Thoracic aorta (tissue), 2 donors: ENCODE measurements at regions not wholly inside any gene's neighbourhood (a gene's known extent, or its start where the extent isn't known, plus 50 kb on each side); places are given as distances from the start of the nearest gene placed in this dataset.

ENCODE experiments used
- ATAC-seq: fragments of 150-250 bp; one replicate; pipeline ENCODE4 v1.8.0; 2017; ENCODE audit warnings: low read depth; ENCODE audit not compliant: insufficient number of reproducible peaks, low FRiP score
- DNase-seq: peaks from one replicate; pipeline ENCODE4 v3.0.0-alpha.2; 2020; ENCODE audit warnings: low spot score
- H3K27ac ChIP-seq, 2 donors: fragments of 200-600 bp; sonication (generic); 1 replicate in 1 of 2; 2 replicates in 1 of 2; pipeline ENCODE4 v1.5.1; 2016; ENCODE audit warnings: mild to moderate bottlenecking in 2 of 2, moderate library complexity in 2 of 2
- H3K27me3 ChIP-seq: fragments of 200-600 bp; sonication (generic); replicated peaks from 2 replicates; pipeline ENCODE4 v1.6.0; 2016; ENCODE audit warnings: mild to moderate bottlenecking; ENCODE audit not compliant: insufficient read depth
- H3K36me3 ChIP-seq: fragments of 200-600 bp; sonication (generic); one replicate; pipeline ENCODE4 v1.5.1; 2016
- H3K4me1 ChIP-seq, 2 donors: fragments of 200-600 bp; sonication (generic); 1 replicate in 1 of 2; 2 replicates in 1 of 2; pipeline versions ENCODE4 v1.5.1 to v1.6.0; 2016; ENCODE audit warnings: low read depth in 2 of 2, mild to moderate bottlenecking in 1 of 2; ENCODE audit not compliant: control insufficient read depth in 1 of 2
- H3K4me3 ChIP-seq: fragments of 200-600 bp; sonication (generic); 2 replicates; pipeline ENCODE4 v1.5.1; 2016; ENCODE audit warnings: mild to moderate bottlenecking
- H3K9me3 ChIP-seq: fragments of 200-600 bp; sonication (generic); 2 replicates; pipeline ENCODE4 v1.5.1; 2016
- TF ChIP-seq, protein P1 (sequence below): fragments of 200-600 bp; sonication (generic); IDR thresholded peaks from one replicate; pipeline ENCODE4 v1.5.1; 2019; ENCODE audit warnings: antibody characterized with exemption

DNA sequence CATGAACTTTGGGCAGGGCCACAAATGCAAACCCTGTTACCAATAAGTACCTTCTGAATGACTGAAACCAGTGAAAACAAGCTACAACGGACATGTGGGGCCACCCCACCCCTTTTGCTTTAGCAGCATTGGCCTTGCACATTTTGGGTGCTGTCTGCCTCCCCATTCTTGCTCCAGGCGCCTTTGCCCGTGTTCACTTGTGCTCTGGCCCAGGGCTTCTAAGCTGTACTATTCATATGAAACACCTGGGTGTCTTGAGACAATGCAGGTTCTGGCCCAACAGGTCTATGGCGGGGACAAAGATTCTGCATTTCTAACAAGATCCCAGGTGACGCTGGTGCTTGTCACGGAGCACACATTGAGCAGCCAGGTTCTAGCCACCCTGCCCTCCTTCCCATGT lies 96.5 kb upstream of the SDK1 start:
- no peaks in the 10 kb centered on the region for H3K27me3 ChIP-seq
- TF ChIP-seq, protein P1, sequence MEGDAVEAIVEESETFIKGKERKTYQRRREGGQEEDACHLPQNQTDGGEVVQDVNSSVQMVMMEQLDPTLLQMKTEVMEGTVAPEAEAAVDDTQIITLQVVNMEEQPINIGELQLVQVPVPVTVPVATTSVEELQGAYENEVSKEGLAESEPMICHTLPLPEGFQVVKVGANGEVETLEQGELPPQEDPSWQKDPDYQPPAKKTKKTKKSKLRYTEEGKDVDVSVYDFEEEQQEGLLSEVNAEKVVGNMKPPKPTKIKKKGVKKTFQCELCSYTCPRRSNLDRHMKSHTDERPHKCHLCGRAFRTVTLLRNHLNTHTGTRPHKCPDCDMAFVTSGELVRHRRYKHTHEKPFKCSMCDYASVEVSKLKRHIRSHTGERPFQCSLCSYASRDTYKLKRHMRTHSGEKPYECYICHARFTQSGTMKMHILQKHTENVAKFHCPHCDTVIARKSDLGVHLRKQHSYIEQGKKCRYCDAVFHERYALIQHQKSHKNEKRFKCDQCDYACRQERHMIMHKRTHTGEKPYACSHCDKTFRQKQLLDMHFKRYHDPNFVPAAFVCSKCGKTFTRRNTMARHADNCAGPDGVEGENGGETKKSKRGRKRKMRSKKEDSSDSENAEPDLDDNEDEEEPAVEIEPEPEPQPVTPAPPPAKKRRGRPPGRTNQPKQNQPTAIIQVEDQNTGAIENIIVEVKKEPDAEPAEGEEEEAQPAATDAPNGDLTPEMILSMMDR: no peak
- H3K4me1 ChIP-seq: no peaks in the 10 kb centered on the region
- H3K9me3 ChIP-seq: no peaks in the 10 kb centered on the region
- no peak overlapping the region for H3K27ac ChIP-seq
- ATAC-seq (no peak), DNase-seq (no peak)
- H3K36me3 ChIP-seq: no peaks in the 10 kb centered on the region
- no peak overlapping the region for H3K4me3 ChIP-seq

DNA sequence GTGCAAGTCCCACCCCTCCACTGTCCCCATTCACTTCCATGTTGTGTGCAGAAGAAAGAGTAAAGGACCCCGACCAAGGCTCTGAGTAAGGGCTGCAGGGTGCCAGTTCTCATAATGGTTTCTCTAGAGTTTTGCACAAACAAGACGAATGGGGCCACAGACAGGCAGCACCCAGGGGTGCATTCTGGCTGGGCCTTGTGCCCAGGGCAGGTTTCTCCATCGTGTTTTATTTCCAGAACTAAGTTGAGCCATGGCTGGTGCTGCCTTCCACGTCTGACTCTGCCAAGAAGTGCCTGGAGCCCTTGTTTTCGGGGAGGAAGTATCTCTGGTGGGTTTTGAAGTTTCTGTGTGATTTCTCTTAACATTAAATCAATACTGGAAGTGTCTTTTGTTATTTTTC lies 95.0 kb upstream of the SDK1 start:
- Histone ChIP-seq H3K36me3 (no peaks in the 10 kb centered on the region), H3K27me3 (no peaks in the 10 kb centered on the region), H3K4me3 (no peak overlapping the region), H3K4me1 (no peaks in the 10 kb centered on the region), H3K27ac (no peak overlapping the region), H3K9me3 (no peaks in the 10 kb centered on the region)
- no peak for ATAC-seq
- TF ChIP-seq, protein P1: no peak
- no peak for DNase-seq

DNA sequence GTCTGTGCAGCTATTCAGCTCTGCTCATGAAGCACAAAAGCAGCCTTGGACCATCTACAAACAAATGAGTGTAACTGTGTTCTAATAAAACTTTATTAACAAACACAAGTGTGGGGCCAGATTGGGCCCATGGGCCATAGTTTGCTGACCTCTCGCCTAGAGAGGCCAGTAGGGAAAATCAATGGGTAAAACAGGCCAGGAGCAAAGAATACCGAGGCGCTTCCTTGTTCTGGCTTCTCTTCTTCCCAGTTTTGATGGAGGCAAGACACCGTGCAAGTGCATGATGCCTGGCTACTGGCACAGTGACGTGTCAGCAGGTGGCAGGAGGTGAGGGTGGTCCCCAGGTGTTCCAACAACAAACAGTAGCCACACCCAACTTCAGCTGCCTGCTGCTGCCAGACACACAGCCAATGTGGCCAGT lies 94.3 kb upstream of the SDK1 start:
- no peaks in the 10 kb centered on the region for H3K27me3 ChIP-seq
- H3K27ac ChIP-seq: no peak overlapping the region
- no peaks in the 10 kb centered on the region for H3K9me3 ChIP-seq
- no peaks in the 10 kb centered on the region for H3K4me1 ChIP-seq
- ATAC-seq (no peak), DNase-seq (no peak)
- no peaks in the 10 kb centered on the region for H3K36me3 ChIP-seq
- TF ChIP-seq, protein P1: no peak
- H3K4me3 ChIP-seq: no peak overlapping the region

DNA sequence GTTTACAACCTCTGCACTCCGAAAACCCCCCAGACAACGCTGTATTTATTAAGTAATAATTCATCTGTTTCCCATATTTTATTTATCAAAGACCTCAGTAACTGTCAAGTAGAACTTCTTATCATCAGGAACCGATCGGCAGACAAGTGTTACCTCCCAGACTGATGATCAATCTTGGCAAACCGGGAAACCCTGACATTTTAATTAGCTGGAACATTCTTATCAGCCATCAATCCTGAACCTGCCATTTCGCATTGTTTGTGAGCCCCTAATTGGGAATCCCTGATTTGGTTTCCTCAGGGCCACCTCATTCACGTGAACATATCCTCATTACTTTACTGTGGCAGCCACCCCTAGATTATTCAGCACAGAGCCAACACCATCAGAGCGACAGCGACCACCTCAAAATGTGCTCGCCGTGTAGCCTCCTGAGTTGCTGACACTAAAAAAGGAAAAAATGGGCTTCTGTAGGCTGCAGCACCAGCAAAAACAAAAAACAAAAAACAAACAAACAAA lies 93.6 kb upstream of the SDK1 start:
- no peaks in the 10 kb centered on the region for H3K27me3 ChIP-seq
- DNase-seq: no peak
- H3K36me3 ChIP-seq: no peaks in the 10 kb centered on the region
- H3K9me3 ChIP-seq: no peaks in the 10 kb centered on the region
- ATAC-seq: no peak
- no peak overlapping the region for H3K27ac ChIP-seq
- H3K4me3 ChIP-seq: no peak overlapping the region
- H3K4me1 ChIP-seq: no peaks in the 10 kb centered on the region
- TF ChIP-seq, protein P1: no peak

DNA sequence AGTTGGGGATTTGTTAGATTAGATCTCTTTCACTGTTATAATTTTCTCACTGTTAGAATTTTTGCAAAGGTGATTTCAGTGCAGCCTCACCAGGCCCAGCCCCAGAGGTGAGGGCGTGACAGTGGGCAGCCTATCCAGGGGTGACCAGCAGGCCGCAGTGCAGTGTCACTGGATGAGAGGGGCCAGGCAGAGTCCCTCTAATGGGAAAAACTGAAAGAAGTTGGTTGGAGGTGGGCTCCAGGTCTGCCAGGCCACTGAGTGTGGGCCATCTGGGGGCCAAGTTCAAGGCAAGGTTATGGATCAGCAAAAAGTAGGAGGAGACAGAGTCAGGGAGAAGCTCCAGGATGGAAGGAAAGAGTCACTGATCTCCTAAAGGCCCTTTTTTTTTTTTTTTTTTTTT lies 90.5 kb upstream of the SDK1 start:
- H3K27ac ChIP-seq: no peak overlapping the region

More for the DNA sequence above, 90.5 kb upstream of the SDK1 start:
- H3K4me3 ChIP-seq: no peak overlapping the region
- no peak for ATAC-seq
- H3K27me3 ChIP-seq: no peaks in the 10 kb centered on the region
- TF ChIP-seq, protein P1: no peak
- H3K9me3 ChIP-seq: no peaks in the 10 kb centered on the region
- DNase-seq: no peak
- no peaks in the 10 kb centered on the region for H3K36me3 ChIP-seq
- no peaks in the 10 kb centered on the region for H3K4me1 ChIP-seq
